ENCODE measurements at regions not wholly inside any gene's neighbourhood (a gene's known extent, or its start where the extent isn't known, plus 50 kb on each side); places are given as distances from the start of the nearest gene placed in this dataset.

- TF ChIP-seq ZNF70 (CRISPR knock-in tag; IDR thresholded peaks at IDR 0.05), result no peak
- TF ChIP-seq ESRRG (CRISPR knock-in tag; IDR thresholded peaks at IDR 0.05), result no peak
- TF ChIP-seq ZFP30 (CRISPR knock-in tag; IDR thresholded peaks at IDR 0.05), result no peak
- TF ChIP-seq, protein P1, sequence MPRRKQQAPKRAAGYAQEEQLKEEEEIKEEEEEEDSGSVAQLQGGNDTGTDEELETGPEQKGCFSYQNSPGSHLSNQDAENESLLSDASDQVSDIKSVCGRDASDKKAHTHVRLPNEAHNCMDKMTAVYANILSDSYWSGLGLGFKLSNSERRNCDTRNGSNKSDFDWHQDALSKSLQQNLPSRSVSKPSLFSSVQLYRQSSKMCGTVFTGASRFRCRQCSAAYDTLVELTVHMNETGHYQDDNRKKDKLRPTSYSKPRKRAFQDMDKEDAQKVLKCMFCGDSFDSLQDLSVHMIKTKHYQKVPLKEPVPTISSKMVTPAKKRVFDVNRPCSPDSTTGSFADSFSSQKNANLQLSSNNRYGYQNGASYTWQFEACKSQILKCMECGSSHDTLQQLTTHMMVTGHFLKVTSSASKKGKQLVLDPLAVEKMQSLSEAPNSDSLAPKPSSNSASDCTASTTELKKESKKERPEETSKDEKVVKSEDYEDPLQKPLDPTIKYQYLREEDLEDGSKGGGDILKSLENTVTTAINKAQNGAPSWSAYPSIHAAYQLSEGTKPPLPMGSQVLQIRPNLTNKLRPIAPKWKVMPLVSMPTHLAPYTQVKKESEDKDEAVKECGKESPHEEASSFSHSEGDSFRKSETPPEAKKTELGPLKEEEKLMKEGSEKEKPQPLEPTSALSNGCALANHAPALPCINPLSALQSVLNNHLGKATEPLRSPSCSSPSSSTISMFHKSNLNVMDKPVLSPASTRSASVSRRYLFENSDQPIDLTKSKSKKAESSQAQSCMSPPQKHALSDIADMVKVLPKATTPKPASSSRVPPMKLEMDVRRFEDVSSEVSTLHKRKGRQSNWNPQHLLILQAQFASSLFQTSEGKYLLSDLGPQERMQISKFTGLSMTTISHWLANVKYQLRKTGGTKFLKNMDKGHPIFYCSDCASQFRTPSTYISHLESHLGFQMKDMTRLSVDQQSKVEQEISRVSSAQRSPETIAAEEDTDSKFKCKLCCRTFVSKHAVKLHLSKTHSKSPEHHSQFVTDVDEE (CRISPR knock-in tag; IDR thresholded peaks at IDR 0.05), result no peak
- TF ChIP-seq, protein P2, sequence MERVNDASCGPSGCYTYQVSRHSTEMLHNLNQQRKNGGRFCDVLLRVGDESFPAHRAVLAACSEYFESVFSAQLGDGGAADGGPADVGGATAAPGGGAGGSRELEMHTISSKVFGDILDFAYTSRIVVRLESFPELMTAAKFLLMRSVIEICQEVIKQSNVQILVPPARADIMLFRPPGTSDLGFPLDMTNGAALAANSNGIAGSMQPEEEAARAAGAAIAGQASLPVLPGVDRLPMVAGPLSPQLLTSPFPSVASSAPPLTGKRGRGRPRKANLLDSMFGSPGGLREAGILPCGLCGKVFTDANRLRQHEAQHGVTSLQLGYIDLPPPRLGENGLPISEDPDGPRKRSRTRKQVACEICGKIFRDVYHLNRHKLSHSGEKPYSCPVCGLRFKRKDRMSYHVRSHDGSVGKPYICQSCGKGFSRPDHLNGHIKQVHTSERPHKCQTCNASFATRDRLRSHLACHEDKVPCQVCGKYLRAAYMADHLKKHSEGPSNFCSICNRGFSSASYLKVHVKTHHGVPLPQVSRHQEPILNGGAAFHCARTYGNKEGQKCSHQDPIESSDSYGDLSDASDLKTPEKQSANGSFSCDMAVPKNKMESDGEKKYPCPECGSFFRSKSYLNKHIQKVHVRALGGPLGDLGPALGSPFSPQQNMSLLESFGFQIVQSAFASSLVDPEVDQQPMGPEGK (CRISPR knock-in tag; IDR thresholded peaks at IDR 0.05; ENCODE audit: borderline replicate concordance), result no peak
- no peak for TF ChIP-seq PPARA (CRISPR knock-in tag; IDR thresholded peaks at IDR 0.05; ENCODE audit: borderline replicate concordance)
- TF ChIP-seq ZNF565 (CRISPR knock-in tag; conservative IDR thresholded peaks at IDR 0.05; ENCODE audit: low read depth), result no peak
- no peak for TF ChIP-seq TOX (CRISPR knock-in tag; IDR thresholded peaks at IDR 0.05; ENCODE audit: borderline replicate concordance)
- TF ChIP-seq POU6F1 (CRISPR knock-in tag; IDR thresholded peaks at IDR 0.05; ENCODE audit: borderline replicate concordance, low read depth), result no peak
- TF ChIP-seq GLIS3 (CRISPR knock-in tag; IDR thresholded peaks at IDR 0.05), result no peak
- TF ChIP-seq ZC3H10 (CRISPR knock-in tag; IDR thresholded peaks at IDR 0.05), result no peak
- no peak for TF ChIP-seq RARB (CRISPR knock-in tag; IDR thresholded peaks at IDR 0.05)
- TF ChIP-seq ZFP3 (CRISPR knock-in tag; IDR thresholded peaks at IDR 0.05), result no peak
- no peak for TF ChIP-seq CREB5 (CRISPR knock-in tag; IDR thresholded peaks at IDR 0.05; ENCODE audit: low read depth)
- no peak for TF ChIP-seq SNAI2 (CRISPR knock-in tag; IDR thresholded peaks at IDR 0.05)
- TF ChIP-seq BACH2 (CRISPR knock-in tag; IDR thresholded peaks at IDR 0.05; ENCODE audit: borderline replicate concordance), result no peak
- ATAC-seq, result no peak
Observed at GRCh38 chr1:188117436-188117835, 1288.7 kb downstream of the PLA2G4A start.

GRCh38 chr1:188122646-188123045 is 1293.9 kb downstream of the PLA2G4A start:
- no peak for ATAC-seq
- TF ChIP-seq TOX (CRISPR knock-in tag; IDR thresholded peaks at IDR 0.05; ENCODE audit: borderline replicate concordance), result no peak

- no peak for ATAC-seq
- no peak for TF ChIP-seq ISL1 (CRISPR knock-in tag; IDR thresholded peaks at IDR 0.05)
Observed at GRCh38 chr1:188127507-188127906, 1298.8 kb downstream of the PLA2G4A start.

GRCh38 chr1:188128761-188129160 is 1300.0 kb downstream of the PLA2G4A start:
- ATAC-seq, result peak; percentile 62; the same call in 2 of the 3 replicates
- TF ChIP-seq CREB5 (CRISPR knock-in tag; IDR thresholded peaks at IDR 0.05; ENCODE audit: low read depth) (no peak), ZNF8 (CRISPR knock-in tag; IDR thresholded peaks at IDR 0.05) (no peak), BACH2 (CRISPR knock-in tag; IDR thresholded peaks at IDR 0.05; ENCODE audit: borderline replicate concordance) (no peak)

Measured in SK-N-SH treated with all-trans-retinoic acid at 6 μM for 48 hours (cell line).